ENCODE measurements at regions not wholly inside any gene's neighbourhood (a gene's known extent, or its start where the extent isn't known, plus 50 kb on each side); places are given as distances from the start of the nearest gene placed in this dataset.

DNA sequence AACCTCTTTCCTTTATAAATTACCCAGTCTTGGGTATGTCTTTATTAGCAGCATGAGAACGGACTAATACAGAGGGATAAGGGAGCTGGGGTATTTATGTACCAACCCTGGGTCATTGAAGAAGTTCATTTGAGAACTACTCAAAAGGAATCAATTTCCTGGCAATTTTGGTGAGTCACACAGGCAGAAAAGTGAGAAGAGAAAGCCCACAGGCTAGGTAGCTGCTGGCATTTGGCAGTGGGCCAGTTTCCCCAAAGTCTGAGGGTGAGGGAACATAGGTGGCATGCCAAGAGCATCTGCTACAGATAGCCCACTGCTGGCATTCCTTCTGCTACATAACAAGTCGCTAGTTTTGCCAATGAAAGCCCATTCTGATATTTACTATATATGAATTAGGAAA, 411.2 kb downstream of the MID1IP1 start:
- Mint-ChIP-seq H3K27ac (no peak overlapping the region), H3K9me3 (no peaks in the 10 kb centered on the region), H3K36me3 (ENCODE audit: low read depth) (no peaks in the 10 kb centered on the region), H3K27me3 (ENCODE audit: insufficient read depth) (peaks cover 3% of the 10 kb centered on the region; the same call in 1 of the 2 replicates), H3K4me3 (no peak overlapping the region), H3K4me1 (ENCODE audit: low read depth) (no peaks in the 10 kb centered on the region)
- TF ChIP-seq, protein P1, sequence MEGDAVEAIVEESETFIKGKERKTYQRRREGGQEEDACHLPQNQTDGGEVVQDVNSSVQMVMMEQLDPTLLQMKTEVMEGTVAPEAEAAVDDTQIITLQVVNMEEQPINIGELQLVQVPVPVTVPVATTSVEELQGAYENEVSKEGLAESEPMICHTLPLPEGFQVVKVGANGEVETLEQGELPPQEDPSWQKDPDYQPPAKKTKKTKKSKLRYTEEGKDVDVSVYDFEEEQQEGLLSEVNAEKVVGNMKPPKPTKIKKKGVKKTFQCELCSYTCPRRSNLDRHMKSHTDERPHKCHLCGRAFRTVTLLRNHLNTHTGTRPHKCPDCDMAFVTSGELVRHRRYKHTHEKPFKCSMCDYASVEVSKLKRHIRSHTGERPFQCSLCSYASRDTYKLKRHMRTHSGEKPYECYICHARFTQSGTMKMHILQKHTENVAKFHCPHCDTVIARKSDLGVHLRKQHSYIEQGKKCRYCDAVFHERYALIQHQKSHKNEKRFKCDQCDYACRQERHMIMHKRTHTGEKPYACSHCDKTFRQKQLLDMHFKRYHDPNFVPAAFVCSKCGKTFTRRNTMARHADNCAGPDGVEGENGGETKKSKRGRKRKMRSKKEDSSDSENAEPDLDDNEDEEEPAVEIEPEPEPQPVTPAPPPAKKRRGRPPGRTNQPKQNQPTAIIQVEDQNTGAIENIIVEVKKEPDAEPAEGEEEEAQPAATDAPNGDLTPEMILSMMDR (IDR thresholded peaks at IDR 0.05): no peak
- no peak for DNase-seq

DNA sequence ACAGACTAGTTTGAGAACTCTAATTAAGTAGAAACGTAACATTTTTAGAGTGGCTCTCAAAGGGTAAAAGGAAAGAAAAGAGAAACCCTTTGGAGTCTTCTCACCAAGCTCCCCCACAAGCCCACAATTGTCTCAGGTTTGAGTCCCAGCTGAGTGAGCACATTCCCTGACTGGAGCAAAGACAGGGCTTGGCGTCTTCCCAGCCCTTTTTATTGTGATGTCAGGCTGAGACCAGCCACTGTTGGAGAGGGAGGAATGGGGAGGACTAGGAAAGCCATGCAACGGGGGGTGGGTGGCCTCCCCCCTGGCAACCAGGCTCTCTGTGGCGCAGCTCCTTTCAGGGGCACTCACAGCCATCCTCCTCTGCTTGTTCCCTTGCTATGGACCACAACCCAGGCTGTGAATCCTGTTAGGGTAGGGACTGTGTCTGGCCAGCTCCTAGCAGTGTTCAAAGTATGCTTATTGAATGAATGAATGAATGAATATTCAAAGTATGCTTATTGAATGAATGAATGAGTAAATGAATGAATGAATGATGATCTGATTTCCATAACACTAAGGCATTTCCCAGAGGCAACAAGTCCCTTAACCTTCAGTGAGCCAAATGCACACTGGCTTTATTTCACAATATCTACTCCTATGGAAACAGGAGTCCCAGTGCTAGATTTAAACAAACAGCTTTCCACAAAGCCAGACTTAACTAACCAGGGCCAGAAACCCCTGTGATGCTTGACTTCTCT, 413.3 kb downstream of the MID1IP1 start:
- peaks cover 3% of the 10 kb centered on the region; the same call in 1 of the 2 replicates for H3K27me3 Mint-ChIP-seq (ENCODE audit: insufficient read depth)
- no peak for DNase-seq
- TF ChIP-seq, protein P1 (IDR thresholded peaks at IDR 0.05): no peak
- no peak overlapping the region for H3K4me3 Mint-ChIP-seq
- H3K9me3 Mint-ChIP-seq: no peaks in the 10 kb centered on the region
- no peak overlapping the region for H3K27ac Mint-ChIP-seq
- H3K36me3 Mint-ChIP-seq (ENCODE audit: low read depth): no peaks in the 10 kb centered on the region
- H3K4me1 Mint-ChIP-seq (ENCODE audit: low read depth): no peaks in the 10 kb centered on the region

DNA sequence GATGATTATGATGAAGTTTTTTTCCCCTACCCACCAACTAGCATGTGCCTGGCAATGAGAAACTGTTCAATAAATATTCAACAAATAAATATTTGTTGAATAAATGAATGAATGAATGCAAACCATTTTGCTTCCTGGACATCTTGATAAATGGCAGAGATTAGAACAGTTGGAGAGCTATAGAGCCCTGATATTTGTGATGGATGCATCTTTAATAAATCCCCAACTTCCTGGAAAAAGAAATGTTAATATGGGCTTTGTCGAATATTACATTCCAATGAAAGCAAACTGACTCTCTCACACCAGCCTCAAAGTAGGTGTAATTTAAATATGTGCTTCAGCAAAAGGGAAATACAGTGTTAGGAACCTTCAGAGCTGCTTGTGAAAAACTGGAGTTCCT, 419.7 kb downstream of the MID1IP1 start:
- no peaks in the 10 kb centered on the region for H3K9me3 Mint-ChIP-seq
- no peak overlapping the region for H3K4me3 Mint-ChIP-seq
- peaks cover 3% of the 10 kb centered on the region; the same call in 1 of the 2 replicates for H3K27me3 Mint-ChIP-seq (ENCODE audit: insufficient read depth)
- no peak for DNase-seq
- H3K36me3 Mint-ChIP-seq (ENCODE audit: low read depth): no peaks in the 10 kb centered on the region
- TF ChIP-seq, protein P1 (IDR thresholded peaks at IDR 0.05): no peak
- H3K4me1 Mint-ChIP-seq (ENCODE audit: low read depth): no peaks in the 10 kb centered on the region
- no peak overlapping the region for H3K27ac Mint-ChIP-seq

GRCh38 chrX:39222346-39223113, 421.3 kb downstream of the MID1IP1 start:
- H3K36me3 Mint-ChIP-seq (ENCODE audit: low read depth): no peaks in the 10 kb centered on the region
- no peak for DNase-seq
- TF ChIP-seq, protein P1 (IDR thresholded peaks at IDR 0.05): no peak
- H3K9me3 Mint-ChIP-seq: no peaks in the 10 kb centered on the region
- H3K27me3 Mint-ChIP-seq (ENCODE audit: insufficient read depth): no peaks in the 10 kb centered on the region; the same call in 1 of the 2 replicates
- no peak overlapping the region for H3K27ac Mint-ChIP-seq
- H3K4me1 Mint-ChIP-seq (ENCODE audit: low read depth): no peaks in the 10 kb centered on the region
- no peak overlapping the region for H3K4me3 Mint-ChIP-seq

DNA sequence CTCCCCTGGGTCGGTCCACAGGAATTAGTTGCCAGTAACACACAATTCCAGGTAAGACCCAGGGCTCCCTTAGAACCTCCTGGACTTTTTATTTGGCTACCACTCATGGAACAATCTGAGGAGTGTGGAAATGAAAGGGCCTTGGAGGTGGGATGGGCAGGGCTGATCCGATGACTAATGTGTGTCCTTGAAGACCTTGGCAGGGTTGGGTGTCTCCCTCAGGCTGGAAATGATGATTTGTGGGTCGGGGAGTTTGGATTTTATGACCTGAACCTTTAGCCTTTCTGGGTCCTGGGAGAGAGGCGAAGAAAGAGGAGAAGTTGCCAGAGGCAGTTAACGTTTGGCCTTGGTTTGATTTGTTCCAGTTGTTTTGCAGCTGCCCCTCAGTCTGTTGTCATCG, 425.0 kb downstream of the MID1IP1 start:
- no peaks in the 10 kb centered on the region for H3K36me3 Mint-ChIP-seq (ENCODE audit: low read depth)

More for the DNA sequence above, 425.0 kb downstream of the MID1IP1 start:
- no peak for DNase-seq
- Mint-ChIP-seq H3K4me1 (ENCODE audit: low read depth) (no peaks in the 10 kb centered on the region), H3K27me3 (ENCODE audit: insufficient read depth) (no peaks in the 10 kb centered on the region; the same call in 1 of the 2 replicates), H3K9me3 (no peaks in the 10 kb centered on the region), H3K4me3 (no peak overlapping the region), H3K27ac (no peak overlapping the region)
- TF ChIP-seq, protein P1 (IDR thresholded peaks at IDR 0.05): no peak

Measured in HFFc6 (cell line).